ENCODE measurements at regions not wholly inside any gene's neighbourhood (a gene's known extent, or its start where the extent isn't known, plus 50 kb on each side); places are given as distances from the start of the nearest gene placed in this dataset.
A peak's percentile ranks its signal among the peaks of the same experiment; 100 is the strongest.
"Not testable (repeated sequence)": the region's sequence is repeated elsewhere in the genome, so short reads cannot be mapped to it uniquely, and the experiment has no call there.

DNA sequence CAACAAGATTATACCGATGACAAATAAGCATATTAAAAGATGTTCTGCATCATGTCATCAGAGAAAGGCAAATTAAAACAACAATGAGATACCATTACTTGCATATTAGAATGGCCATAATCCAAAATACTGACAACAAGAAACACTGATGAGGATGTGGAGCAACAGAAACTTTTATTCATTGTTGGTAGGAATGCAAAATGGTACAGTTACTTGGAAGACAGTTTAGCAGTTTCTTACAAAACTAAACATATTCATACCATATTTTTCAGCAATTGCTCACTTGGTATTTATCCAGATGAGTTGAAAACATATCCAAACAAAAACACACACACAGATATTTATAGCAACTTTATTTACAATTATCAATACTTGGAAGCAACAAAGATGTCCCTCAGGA, 160.9 kb upstream of the MME start:
- no peak overlapping the region for H3K4me3 ChIP-seq (ENCODE audit: low read depth, low read length)
- ChIA-PET POLR2A (no interaction called here), CTCF (no interaction called here)
- DNase-seq (ENCODE audit: low read depth, low spot score), result no peak
- TF ChIP-seq, protein P1, sequence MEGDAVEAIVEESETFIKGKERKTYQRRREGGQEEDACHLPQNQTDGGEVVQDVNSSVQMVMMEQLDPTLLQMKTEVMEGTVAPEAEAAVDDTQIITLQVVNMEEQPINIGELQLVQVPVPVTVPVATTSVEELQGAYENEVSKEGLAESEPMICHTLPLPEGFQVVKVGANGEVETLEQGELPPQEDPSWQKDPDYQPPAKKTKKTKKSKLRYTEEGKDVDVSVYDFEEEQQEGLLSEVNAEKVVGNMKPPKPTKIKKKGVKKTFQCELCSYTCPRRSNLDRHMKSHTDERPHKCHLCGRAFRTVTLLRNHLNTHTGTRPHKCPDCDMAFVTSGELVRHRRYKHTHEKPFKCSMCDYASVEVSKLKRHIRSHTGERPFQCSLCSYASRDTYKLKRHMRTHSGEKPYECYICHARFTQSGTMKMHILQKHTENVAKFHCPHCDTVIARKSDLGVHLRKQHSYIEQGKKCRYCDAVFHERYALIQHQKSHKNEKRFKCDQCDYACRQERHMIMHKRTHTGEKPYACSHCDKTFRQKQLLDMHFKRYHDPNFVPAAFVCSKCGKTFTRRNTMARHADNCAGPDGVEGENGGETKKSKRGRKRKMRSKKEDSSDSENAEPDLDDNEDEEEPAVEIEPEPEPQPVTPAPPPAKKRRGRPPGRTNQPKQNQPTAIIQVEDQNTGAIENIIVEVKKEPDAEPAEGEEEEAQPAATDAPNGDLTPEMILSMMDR (IDR thresholded peaks at IDR 0.05; ENCODE audit: insufficient read depth, low read length, missing control alignments), result no peak

DNA sequence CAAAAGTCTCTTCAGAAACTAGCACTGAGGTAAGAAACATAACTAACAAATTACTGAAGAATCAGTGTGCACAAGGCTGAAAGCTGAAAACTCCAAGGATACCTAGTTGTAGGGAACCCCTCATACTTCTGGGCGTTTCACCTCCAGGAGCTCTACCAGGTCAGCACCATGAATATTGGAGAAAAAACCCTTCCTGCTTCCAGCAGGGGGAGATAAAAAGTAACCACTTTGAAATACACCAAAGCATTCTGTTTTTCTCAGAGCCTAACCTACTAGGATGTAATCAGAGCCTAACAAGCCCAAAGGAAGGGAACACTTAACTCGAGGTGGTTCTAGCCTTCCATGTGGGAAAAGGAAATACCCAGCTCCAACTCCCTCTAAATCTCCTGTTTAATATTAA, 175.8 kb upstream of the MME start:
- TF ChIP-seq, protein P1 (IDR thresholded peaks at IDR 0.05; ENCODE audit: insufficient read depth, low read length, missing control alignments), result peak; percentile 22
- CTCF ChIA-PET, result interaction anchor here (1.0 to 3.1 kb wide), 8 partner anchors 9 to 423 kb away, joined by 3 to 42 read pairs (median 5); partner anchors contain the start of gene MME
- POLR2A ChIA-PET, result no interaction called here
- no peak overlapping the region for H3K4me3 ChIP-seq (ENCODE audit: low read depth, low read length)
- no peak for DNase-seq (ENCODE audit: low read depth, low spot score)

DNA sequence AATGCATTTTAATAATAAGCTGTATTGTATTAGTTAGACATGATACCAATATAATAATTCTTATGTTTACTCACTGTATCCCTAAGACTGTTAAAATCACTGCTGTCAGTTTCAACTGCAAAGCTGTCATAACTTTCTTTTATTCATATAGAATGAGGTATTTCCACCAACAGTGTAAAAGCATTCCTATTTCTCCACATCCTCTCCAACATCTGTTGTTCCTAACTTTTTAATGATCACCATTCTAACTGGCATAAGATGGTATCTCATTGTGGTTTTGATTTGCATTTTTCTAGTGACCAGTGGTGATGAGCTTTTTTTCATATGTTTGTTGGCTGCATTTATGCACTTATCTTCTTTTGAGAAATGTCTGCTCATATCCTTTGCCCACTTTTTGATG, 177.6 kb upstream of the MME start:
- CTCF ChIA-PET, result interaction anchor here (0.5 to 1.9 kb wide), 3 partner anchors 107 to 421 kb away, joined by 3 to 7 read pairs (median 3); no protein-coding TSS in a partner anchor
- DNase-seq (ENCODE audit: low read depth, low spot score); H3K4me3 ChIP-seq (ENCODE audit: low read depth, low read length); POLR2A ChIA-PET: not testable (repeated sequence)

DNA sequence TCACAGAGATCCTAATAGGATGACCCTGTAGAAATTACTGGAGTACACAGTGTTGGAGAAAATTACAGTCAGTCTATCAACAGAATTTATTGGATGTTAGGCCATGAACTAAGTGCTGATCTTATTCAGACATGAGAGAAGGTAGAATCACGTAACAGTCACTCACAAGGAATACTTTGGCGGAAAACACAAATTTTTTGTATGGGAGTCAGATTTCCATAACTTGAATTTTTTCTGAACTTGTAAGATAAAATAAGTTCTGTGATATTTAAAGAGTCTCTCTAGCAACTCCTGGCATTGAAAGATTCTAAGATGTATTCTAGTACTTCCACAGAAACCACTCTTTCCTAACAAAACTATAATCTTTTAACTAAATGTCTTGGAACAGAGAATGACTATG, 178.8 kb upstream of the MME start:
- no peak for DNase-seq (ENCODE audit: low read depth, low spot score)
- ChIA-PET CTCF (interaction anchor here (0.9 to 1.9 kb wide), 3 partner anchors 9 to 422 kb away, joined by 3 to 7 read pairs (median 3); no protein-coding TSS in a partner anchor), POLR2A (no interaction called here)
- no peak overlapping the region for H3K4me3 ChIP-seq (ENCODE audit: low read depth, low read length)
- TF ChIP-seq, protein P1 (IDR thresholded peaks at IDR 0.05; ENCODE audit: insufficient read depth, low read length, missing control alignments), result no peak

DNA sequence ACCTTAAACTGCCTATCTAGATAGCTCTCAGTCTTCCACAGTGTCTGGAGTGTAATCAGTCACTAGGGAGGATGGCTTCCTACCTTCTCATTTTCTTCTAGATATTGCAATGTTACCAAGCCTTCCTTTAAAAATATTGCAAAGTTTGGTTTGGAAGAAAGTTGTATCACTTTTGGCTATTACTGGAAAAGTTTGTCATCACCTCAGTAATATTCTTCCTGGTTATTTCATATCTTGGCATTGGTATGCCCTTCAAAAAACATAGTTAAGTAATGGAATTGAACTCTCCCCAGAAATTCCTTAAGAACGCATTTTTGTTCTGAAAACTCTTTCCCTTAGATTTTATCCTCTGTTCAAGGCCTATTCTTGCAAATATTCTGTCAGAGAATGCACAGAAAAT, 179.3 kb upstream of the MME start:
- CTCF ChIA-PET, result interaction anchor here (0.9 to 1.3 kb wide), 2 partner anchors 10 to 423 kb away, joined by 3 read pairs; no protein-coding TSS in a partner anchor
- TF ChIP-seq, protein P1 (IDR thresholded peaks at IDR 0.05; ENCODE audit: insufficient read depth, low read length, missing control alignments), result no peak
- POLR2A ChIA-PET, result no interaction called here
- DNase-seq (ENCODE audit: low read depth, low spot score), result no peak
- H3K4me3 ChIP-seq (ENCODE audit: low read depth, low read length), result no peak overlapping the region

DNA sequence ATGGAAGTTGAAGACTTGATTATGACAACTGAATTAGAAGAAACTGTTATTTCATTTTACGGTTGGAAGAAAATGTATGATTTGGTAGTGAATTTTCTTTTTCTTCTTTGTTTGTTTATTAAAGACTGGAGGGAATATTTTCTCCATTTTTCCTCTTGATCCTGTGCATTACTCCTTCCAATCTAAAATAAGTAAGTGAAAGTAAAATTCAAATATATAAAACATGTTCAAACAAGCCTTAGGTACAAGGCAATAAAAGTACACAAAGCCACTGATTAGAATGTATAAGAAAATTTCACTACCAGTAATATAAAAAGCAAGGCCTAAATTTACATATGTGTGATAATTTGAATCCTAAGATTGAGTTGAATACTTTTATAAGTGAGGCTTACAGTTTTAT, 181.2 kb upstream of the MME start:
- DNase-seq (ENCODE audit: low read depth, low spot score), result no peak
- no peak overlapping the region for H3K4me3 ChIP-seq (ENCODE audit: low read depth, low read length)
- ChIA-PET CTCF (no interaction called here), POLR2A (no interaction called here)
- TF ChIP-seq, protein P1 (IDR thresholded peaks at IDR 0.05; ENCODE audit: insufficient read depth, low read length, missing control alignments), result no peak

DNA sequence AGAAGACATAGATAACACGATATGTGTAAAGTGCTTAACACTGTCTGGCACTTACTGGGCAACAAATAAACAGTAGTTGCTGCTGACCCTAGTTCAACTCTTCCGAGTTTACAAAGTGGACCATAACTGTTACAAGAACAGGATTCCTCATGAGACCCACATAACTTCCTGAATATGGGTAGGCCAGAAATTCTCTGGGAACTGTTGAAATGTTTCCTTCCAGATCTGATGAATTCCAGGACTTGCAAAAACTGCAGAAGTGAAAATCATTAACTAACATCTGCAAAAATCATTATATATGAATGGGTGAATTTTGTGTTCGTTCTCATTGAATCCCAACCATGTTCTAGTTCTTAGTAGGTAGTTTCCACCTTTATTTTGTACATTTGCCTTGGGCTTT, 181.7 kb upstream of the MME start:
- DNase-seq (ENCODE audit: low read depth, low spot score), result no peak
- TF ChIP-seq, protein P1 (IDR thresholded peaks at IDR 0.05; ENCODE audit: insufficient read depth, low read length, missing control alignments), result no peak
- POLR2A ChIA-PET, result no interaction called here
- CTCF ChIA-PET, result no interaction called here
- H3K4me3 ChIP-seq (ENCODE audit: low read depth, low read length), result no peak overlapping the region
